Liver (tissue), 3 donors: ENCODE measurements at regions not wholly inside any gene's neighbourhood (a gene's known extent, or its start where the extent isn't known, plus 50 kb on each side); places are given as distances from the start of the nearest gene placed in this dataset.
A peak's percentile ranks its signal among the peaks of the same experiment; 100 is the strongest.

Experiments used
- FOXA1 ChIP-seq: IDR thresholded peaks from 2 replicates; pipeline ENCODE4 v1.6.1; 2016; ENCODE audit warnings: antibody characterized with exemption
- FOXA2 ChIP-seq: IDR thresholded peaks from 2 replicates; pipeline ENCODE4 v1.6.1; 2016; ENCODE audit warnings: antibody characterized with exemption
- GABPA ChIP-seq, 2 donors: IDR thresholded peaks in 1 of 2; conservative IDR thresholded peaks in 1 of 2; 2 replicates each; pipeline ENCODE4 v1.6.1; 2016; ENCODE audit warnings: antibody characterized with exemption in 2 of 2, mild to moderate bottlenecking in 1 of 2, moderate library complexity in 1 of 2
- JUND ChIP-seq, 2 donors: IDR thresholded peaks; 2 replicates each; pipeline ENCODE4 v1.6.1; 2016; ENCODE audit warnings: antibody characterized with exemption in 2 of 2
- RAD21 ChIP-seq, 2 donors: IDR thresholded peaks; 2 replicates each; pipeline ENCODE4 v1.6.1; 2016; ENCODE audit warnings: antibody characterized with exemption in 2 of 2, mild to moderate bottlenecking in 2 of 2
- RXRA ChIP-seq, 2 donors: IDR thresholded peaks; 2 replicates each; pipeline ENCODE4 v1.6.1; 2017 to 2018; ENCODE audit warnings: antibody characterized with exemption in 2 of 2, mild to moderate bottlenecking in 1 of 2
- SP1 ChIP-seq: IDR thresholded peaks from 2 replicates; pipeline ENCODE4 v1.6.1; 2018; ENCODE audit warnings: antibody characterized with exemption, mild to moderate bottlenecking
- TAF1 ChIP-seq: conservative IDR thresholded peaks from 2 replicates; pipeline ENCODE4 v1.6.1; 2016; ENCODE audit warnings: antibody characterized with exemption, mild to moderate bottlenecking
- YY1 ChIP-seq: IDR thresholded peaks from 2 replicates; pipeline ENCODE4 v1.6.1; 2016; ENCODE audit warnings: antibody characterized with exemption, mild to moderate bottlenecking
- TF ChIP-seq, protein P1 (sequence below): fragments of 150-350 bp; IDR thresholded peaks from 2 replicates; pipeline ENCODE4 v1.5.1; 2017; ENCODE audit warnings: improper control_type of control experiment, low read depth, low read length; ENCODE audit not compliant: missing input control
- TF ChIP-seq, protein P2 (sequence below): IDR thresholded peaks from 2 replicates; pipeline ENCODE4 v1.6.1; 2016; ENCODE audit warnings: antibody characterized with exemption
- TF ChIP-seq, protein P3 (sequence below): IDR thresholded peaks from 2 replicates; pipeline ENCODE4 v1.6.1; 2016; ENCODE audit warnings: antibody characterized with exemption, mild to moderate bottlenecking
- TF ChIP-seq, protein P4 (sequence below): IDR thresholded peaks from 2 replicates; pipeline ENCODE4 v1.6.1; 2016; ENCODE audit warnings: antibody characterized with exemption
- TF ChIP-seq, protein P5 (sequence below): IDR thresholded peaks from 2 replicates; pipeline ENCODE4 v1.6.1; 2016; ENCODE audit warnings: antibody characterized with exemption
- donor health status: healthy.
- donor health status: healthy.

DNA sequence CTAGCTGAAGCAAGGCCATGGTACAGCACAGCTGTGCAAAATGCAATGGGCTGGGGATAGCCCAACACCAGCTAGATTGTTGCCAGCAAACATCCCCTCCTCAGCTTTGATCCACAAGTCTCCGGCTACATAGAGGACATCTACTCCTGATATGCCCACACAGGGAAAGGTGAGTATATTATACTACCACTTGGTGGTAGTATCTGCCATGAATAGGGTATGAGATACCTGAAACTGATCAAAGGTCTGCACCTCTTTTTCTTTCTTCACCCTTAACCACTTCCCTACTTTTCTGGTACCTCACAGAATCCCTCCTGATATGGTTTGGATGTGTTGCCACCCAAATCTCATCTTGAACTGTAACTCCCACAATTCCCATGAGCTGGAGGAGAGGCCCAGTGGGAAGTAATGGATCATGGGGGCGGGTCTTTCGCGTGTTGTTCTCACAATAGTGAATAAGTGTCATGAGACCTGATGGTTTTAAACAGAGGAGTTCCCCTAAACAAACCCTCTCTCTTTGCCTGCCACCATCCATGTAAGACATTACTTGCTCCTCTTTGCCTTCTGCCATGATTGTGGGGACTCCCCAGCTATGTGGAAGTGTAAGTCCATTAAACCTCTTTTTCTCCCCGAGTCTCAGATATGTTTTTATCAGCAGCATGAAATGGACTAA, 279.6 kb downstream of the TXNL1 start:
- TF ChIP-seq, protein P1, sequence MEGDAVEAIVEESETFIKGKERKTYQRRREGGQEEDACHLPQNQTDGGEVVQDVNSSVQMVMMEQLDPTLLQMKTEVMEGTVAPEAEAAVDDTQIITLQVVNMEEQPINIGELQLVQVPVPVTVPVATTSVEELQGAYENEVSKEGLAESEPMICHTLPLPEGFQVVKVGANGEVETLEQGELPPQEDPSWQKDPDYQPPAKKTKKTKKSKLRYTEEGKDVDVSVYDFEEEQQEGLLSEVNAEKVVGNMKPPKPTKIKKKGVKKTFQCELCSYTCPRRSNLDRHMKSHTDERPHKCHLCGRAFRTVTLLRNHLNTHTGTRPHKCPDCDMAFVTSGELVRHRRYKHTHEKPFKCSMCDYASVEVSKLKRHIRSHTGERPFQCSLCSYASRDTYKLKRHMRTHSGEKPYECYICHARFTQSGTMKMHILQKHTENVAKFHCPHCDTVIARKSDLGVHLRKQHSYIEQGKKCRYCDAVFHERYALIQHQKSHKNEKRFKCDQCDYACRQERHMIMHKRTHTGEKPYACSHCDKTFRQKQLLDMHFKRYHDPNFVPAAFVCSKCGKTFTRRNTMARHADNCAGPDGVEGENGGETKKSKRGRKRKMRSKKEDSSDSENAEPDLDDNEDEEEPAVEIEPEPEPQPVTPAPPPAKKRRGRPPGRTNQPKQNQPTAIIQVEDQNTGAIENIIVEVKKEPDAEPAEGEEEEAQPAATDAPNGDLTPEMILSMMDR, result no peak
- peak; percentile 59 to 70 for TF ChIP-seq RAD21 (IDR thresholded peaks at IDR 0.05)
- TF ChIP-seq YY1, result no peak
- TF ChIP-seq, protein P2, sequence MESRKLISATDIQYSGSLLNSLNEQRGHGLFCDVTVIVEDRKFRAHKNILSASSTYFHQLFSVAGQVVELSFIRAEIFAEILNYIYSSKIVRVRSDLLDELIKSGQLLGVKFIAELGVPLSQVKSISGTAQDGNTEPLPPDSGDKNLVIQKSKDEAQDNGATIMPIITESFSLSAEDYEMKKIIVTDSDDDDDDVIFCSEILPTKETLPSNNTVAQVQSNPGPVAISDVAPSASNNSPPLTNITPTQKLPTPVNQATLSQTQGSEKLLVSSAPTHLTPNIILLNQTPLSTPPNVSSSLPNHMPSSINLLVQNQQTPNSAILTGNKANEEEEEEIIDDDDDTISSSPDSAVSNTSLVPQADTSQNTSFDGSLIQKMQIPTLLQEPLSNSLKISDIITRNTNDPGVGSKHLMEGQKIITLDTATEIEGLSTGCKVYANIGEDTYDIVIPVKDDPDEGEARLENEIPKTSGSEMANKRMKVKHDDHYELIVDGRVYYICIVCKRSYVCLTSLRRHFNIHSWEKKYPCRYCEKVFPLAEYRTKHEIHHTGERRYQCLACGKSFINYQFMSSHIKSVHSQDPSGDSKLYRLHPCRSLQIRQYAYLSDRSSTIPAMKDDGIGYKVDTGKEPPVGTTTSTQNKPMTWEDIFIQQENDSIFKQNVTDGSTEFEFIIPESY, result no peak
- TF ChIP-seq, protein P3, sequence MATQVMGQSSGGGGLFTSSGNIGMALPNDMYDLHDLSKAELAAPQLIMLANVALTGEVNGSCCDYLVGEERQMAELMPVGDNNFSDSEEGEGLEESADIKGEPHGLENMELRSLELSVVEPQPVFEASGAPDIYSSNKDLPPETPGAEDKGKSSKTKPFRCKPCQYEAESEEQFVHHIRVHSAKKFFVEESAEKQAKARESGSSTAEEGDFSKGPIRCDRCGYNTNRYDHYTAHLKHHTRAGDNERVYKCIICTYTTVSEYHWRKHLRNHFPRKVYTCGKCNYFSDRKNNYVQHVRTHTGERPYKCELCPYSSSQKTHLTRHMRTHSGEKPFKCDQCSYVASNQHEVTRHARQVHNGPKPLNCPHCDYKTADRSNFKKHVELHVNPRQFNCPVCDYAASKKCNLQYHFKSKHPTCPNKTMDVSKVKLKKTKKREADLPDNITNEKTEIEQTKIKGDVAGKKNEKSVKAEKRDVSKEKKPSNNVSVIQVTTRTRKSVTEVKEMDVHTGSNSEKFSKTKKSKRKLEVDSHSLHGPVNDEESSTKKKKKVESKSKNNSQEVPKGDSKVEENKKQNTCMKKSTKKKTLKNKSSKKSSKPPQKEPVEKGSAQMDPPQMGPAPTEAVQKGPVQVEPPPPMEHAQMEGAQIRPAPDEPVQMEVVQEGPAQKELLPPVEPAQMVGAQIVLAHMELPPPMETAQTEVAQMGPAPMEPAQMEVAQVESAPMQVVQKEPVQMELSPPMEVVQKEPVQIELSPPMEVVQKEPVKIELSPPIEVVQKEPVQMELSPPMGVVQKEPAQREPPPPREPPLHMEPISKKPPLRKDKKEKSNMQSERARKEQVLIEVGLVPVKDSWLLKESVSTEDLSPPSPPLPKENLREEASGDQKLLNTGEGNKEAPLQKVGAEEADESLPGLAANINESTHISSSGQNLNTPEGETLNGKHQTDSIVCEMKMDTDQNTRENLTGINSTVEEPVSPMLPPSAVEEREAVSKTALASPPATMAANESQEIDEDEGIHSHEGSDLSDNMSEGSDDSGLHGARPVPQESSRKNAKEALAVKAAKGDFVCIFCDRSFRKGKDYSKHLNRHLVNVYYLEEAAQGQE, result no peak
- no peak for TF ChIP-seq TAF1
- no peak for TF ChIP-seq JUND (IDR thresholded peaks at IDR 0.05)
- TF ChIP-seq, protein P4, sequence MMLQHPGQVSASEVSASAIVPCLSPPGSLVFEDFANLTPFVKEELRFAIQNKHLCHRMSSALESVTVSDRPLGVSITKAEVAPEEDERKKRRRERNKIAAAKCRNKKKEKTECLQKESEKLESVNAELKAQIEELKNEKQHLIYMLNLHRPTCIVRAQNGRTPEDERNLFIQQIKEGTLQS, result no peak
- no peak for TF ChIP-seq SP1
- TF ChIP-seq FOXA2, result no peak
- no peak for TF ChIP-seq FOXA1
- no peak for TF ChIP-seq GABPA (IDR thresholded peaks at IDR 0.05 in 1 of 2, conservative IDR thresholded peaks at IDR 0.05 in 1 of 2)
- TF ChIP-seq RXRA (IDR thresholded peaks at IDR 0.05), result no peak
- TF ChIP-seq, protein P5, sequence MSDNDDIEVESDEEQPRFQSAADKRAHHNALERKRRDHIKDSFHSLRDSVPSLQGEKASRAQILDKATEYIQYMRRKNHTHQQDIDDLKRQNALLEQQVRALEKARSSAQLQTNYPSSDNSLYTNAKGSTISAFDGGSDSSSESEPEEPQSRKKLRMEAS, result no peak
